CMK (cell line): ENCODE measurements at regions not wholly inside any gene's neighbourhood (a gene's known extent, or its start where the extent isn't known, plus 50 kb on each side); places are given as distances from the start of the nearest gene placed in this dataset.
"Not testable (repeated sequence)": the region's sequence is repeated elsewhere in the genome, so short reads cannot be mapped to it uniquely, and the experiment has no call there.

Source experiments
- DNase-seq: peaks from one replicate; pipeline ENCODE4 v3.0.0-alpha.2; 2010; ENCODE audit warnings: low read depth

DNA sequence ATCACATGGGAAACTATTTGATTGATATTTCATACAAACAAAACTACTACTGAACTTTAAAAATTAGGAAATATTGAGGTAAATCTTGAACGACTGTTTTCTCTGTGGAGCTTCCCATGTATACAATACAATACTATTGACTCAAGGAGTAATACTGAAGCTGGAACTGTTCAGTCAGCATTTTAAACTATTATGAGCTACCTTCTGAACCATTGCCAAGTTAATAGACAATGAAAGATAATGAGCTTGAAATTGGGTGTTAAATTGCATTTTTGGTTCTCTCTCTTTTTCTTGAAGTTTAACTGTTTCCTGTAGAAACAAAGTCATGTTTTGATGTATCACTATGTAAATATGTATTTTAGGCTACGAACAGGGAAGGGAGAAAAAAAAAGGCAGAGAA lies 569.2 kb downstream of the ZEB2 start:
- DNase-seq: no peak

DNA sequence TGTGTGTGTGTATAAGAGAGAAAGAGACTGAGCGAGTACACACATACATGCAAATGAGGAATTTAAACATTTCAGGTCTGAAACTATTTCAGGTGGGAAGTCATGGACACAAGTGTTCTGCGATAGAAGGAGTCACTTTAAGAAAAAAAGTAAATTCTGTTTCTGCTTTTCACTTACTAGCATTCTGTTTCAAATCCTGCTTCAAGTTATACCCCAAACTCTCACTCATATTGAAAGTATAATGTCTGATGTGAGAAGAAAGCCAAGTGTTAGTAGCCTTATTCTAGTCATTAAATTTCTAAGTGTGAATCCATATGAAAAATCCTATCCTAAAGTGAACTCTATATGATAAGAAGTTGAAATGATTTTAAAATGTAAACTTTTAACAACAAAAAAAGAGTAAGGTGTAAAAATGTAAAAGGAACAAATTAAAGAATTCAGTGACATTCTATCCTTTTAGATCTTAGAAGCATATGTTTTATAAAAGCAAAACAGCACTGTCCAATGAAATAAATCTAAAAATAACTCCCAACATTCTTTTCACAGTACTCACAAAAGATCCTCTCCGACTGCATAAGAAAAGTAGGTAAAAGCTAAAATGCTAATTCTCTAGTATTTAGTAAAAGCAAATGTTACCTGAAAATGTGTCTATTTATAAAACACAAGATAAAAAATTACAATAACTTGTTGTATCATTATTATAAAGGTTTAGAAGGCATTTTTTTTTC lies 570.6 kb downstream of the ZEB2 start:
- no peak for DNase-seq

DNA sequence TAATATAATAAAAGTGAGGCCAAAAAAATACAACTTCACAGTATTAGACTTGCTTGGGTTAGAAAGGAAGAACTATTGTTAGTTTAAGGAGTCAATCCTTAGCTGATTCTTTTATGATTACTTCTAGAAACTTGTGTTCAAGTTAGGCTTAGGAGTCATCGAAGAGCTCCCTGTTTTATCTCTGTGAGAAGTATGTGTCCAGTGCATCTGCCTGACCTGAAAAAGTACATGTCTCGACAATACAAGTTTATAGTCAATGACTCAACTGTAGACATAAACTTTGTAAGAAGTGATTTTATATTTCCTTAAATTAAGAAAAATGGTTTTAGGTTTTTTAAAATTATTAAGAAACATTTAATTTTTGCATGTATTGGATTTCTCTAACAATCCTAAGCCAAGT lies 571.2 kb downstream of the ZEB2 start:
- no peak for DNase-seq

DNA sequence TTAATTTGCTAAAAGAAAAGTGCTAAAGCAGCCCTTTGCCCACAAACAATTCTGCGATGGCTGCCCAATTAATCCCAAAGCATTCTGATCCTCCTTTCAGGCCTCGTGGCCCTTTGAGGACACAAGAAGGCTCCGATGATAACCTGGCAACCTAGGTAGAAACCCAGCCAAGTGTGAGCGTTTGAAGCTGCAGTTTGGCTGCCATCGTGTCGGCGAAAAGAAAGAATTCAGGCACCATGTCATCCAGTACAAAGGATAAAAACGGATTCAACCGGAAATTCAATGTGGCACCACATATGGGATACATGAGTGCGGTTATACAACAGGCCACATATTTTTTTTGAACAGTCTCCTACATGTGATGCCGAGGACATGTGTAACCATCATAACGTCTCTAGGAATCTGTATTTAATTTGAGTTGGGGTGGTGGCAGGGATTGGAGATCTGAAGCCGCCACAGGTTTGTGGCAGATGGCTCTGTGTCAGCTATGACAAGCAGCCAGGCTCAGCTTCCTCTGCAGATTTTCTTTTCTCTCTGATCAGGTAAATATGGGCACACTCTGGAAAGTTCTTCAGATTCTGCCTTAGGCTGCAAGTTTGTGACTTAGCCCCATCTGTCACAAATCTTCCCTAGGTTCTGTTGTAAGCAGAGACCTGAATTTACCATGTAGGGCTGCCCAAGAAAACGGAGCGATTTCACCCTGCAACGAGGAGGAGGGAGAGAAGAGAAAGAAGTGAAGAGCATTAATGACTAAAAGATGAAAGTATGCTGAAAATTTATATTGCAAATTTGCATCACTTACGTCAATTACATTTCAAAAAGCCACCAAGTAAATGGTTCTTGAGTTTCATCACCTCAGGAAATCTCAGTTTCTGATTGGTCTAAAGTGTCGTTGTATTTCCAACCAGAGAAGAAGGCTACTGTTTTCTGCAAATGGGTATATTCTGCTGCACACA lies 573.2 kb downstream of the ZEB2 start:
- no peak for DNase-seq

DNA sequence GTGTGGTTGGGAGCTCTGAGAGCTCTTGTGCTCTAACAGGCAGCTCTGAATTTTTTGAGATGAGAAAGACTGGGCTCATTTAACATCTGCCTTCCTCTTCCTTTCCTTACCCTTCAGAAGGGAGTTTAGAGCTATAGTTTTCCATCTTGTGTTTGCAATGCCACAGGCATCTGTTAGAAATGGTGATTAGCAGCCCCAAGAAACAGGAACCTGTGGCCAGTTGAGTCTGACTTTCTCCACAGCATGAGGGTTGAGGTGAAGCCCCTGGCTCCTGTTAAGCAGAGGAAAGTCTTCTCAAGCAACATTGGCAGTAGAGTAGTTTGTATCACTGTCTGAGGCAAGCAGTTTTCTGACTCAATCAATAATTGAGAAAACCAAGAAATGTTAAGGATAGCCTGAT lies 577.4 kb downstream of the ZEB2 start:
- DNase-seq: no peak

DNA sequence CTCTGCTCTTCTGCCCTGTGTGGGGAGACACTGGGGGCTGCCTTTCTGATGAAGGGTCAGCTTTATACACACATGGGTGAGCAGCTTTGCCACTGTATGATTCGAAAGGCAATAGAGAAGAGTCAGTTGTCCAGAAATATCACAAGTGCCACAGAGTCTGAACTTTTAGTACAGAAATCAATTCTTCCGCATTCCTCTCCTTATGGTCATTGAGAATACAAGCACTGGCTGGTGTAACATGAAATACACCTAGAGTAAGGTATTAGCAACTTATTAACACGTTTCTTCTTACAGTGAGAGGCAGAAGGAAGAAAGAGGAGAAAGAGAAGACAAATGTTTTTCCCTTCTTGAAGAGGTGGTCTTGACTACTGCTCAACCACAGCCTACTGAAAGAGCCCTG lies 579.2 kb downstream of the ZEB2 start:
- DNase-seq: no peak

DNA sequence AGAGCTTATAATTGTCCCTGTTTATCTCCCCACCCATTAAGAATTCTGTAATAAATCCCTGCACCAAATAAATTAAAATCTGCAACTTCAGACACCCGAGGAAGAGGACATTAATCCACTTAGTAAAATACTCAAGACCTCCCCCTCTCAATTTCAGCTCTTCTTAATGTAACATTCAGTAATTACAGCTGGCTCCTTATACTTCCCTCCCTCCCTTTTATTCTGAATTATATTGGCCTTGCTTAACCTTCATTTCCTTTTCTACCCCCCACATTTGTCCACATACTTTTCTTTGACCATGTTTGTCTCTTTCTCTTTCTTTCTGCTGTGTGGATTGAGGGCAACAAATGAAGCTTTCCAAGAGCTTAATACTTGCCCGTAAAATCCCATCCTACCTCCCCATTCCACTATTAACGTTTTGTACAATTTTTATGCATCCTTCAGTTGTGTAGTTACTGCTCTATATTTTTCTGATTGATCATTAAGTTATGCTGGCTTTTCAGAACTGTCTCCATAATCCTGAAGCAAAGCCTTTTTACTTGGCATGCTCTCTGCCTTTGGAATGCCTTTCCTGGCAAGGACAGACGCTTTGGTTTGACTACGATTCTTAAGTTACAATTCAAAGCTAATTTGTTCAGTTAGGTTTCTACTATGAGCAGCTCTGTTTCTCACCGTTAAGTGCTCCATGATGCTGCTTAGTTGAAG lies 580.1 kb downstream of the ZEB2 start:
- no peak for DNase-seq

DNA sequence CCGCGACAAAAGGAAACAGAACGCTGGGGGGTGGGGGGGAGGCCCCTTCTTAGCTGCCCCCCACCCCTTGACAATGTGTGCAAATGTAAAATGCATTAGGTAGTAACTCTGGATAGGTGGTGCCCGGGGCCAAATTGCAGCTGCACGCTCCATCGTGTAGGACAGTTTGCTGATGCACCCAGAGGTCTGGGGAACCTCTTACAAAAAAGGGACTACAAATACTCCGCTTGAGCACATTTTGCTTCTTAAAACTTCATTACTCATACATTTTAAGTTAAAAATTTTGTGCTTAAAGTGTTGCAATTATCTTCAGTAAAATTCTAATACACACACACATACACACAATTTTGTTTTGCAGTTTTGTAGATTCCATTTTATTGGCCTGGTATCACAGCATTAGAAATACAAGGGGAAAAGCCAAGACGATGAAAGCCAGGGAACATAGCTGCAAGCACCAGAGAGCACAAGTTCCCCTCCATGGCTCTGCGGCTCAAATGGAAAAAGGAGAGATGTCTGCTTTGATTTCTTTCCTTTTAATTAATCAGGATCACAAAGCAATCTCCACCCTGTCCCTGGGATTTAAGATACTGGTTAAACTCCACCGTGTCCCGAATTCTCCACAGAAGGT lies 582.1 kb downstream of the ZEB2 start:
- no peak for DNase-seq

DNA sequence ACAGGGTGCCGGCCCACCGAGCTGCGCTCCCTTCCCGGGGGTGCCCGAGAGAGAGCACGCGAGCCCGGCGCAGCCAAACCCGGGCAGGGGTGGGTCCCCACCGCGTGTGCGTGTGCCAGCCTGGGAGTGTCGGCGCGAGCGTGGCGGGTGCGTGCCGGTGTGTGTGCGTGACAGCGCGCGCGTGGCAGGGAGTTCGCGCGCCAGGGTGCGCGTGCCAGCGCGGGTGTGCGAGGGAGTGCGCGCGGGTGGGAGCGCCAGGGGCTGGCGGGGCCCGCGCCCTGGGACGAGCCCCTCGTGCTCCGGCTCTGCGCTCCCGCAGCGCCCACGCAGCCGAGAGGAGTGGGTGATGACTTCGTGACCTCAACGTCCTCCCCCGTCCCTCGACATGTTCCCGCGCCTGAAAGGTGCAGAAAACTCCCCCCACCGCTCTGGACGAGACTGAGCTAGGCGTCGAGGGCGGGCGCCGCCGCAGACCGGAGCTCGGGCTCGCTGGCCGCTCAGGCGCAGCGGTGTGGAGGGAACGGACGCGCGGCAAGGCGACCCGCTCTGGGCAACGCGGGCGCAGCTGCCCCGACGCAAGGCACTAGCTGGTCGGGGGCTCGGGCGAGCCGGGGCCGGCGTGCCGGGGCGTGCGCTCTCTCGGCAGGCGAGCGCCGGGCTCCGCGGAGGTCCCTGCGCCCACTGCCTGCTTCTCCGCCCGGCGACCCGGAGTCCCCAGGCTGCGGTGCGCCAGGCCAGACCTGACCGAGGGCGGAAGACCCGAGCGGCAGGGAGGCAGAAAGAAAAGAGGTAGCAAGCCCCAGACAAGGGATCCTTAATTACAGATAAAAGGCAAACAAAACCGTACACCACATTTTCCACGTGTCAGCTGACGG lies 582.8 kb downstream of the ZEB2 start:
- no peak for DNase-seq

DNA sequence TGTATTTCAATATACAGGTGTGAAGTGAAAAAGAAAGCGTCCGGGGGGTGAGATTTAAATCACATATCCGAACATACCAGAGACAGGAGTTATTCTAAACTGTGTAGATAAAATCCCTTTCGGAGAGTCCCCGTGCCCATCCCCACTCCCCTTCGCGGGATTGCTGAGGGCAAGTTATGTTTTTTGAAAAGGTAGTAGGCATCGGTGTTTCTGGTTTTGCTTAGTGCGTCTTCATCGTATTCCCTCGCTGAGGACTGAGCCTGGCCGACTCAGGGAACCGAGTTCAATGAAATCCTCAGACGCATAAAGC lies 583.4 kb downstream of the ZEB2 start:
- no peak for DNase-seq

DNA sequence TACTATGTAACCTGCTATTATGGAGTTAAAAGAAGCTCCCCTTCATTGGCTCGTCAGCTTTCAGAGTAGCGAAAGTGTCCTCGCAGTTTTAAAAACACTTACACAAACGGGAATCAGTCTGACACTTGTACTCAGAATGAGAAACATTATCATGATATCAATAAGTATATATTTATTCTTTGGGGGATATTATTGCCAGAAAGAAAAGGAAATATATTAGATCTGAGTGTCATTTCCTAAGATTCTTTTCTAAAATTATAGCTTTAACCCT lies 584.5 kb downstream of the ZEB2 start:
- no peak for DNase-seq

DNA sequence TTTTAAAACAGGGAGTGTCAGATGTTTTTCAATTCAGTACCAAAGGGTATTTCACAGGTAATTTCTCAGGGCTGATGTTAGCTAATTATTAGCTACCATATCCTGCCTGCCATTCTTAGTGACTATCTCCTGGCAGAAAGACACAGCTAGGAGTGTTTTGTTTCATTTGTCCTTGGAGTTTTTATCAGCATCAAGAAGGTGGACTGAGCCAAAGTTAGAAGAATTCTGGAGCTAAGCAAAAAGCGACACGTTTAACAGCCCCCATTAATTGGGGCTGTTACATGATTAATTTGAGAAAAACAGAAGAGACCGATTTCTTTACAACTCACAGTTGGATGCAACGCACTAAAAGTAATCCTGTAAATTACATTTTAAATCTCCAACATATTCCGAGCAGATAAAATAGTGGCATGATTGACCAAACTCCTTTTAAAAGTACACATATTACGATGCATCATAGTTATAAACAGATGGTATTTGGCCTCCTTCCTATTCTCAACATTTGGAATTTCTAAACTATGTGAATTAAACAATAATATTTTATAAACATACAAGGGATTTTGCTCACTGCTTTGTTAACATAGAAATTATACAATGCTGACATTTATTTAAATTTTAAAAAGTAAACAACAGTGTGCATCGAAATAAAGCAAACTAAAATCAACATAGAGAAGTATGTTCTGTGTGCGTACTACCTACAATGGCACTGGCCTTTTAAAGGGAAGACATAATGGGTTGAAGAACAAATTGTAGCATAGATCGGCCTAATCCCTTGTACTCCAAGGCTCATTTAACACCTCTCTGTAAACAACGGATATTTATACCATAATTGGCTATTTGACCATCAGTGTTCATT lies 585.1 kb downstream of the ZEB2 start:
- DNase-seq: no peak

DNA sequence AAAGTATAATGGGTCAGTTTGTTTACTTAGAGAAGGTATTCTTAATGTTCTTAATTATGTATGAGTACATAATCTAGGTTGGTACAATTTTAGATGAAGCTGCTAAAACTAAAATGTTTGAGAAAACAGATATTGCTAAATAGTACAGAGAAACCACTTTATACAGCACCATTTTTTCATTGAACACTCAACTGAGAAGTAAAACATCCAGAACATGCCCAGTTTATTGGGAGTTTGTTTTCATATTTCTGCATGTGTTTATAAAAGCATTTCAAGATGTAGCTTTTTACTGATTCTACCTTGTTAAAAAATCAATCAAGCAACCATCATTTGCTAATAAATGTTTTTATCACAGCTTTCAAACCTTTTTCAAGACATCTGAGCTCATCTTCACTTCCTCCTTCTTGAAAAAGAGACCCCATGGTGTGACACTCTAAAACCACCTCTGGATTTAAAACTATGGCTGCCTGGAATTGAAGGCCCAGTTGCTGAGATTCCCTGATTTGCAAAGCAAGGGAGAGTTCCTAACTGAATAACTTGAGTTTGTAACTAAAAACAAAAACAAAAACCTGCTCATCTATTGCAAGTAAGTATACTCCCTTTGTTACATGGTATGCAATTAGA lies 585.9 kb downstream of the ZEB2 start:
- no peak for DNase-seq

DNA sequence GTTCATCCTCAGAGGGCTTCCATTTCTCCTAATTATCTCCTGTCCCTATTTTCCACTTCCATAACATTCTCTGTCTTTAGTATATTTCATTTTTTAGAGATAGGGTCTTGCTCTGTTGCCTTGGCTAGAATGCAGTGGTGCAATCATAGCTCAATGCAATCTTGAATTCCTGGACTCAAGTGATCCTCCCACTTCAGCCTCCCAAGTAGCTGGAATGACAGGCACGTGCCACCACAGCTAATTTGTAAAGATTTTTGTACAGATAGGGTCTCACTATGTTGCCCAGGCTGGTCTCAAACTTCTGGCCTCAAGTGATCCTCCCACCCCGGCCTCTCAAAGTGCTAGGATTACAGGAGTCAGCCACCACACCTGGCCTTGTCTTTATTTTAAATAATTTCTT lies 589.0 kb downstream of the ZEB2 start:
- no peak for DNase-seq

DNA sequence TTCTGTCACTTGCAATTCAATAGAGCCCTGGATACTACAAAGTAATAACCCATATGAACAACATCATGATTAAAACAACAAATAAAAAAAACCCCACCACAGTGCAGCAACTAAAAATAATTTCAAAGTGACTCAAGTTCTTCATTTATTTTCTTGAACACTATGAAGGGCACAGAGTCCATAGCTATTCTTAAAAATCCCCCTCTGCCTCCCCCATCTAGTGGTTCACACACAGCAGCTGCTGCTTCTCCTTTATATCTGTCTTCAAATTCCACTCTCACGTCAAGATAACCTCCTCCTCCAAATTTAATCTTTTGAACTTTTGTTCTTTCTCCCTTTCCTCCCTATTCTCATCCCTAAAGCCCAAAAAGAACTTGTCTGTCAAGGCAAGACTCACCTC lies 591.3 kb downstream of the ZEB2 start:
- no peak for DNase-seq

DNA sequence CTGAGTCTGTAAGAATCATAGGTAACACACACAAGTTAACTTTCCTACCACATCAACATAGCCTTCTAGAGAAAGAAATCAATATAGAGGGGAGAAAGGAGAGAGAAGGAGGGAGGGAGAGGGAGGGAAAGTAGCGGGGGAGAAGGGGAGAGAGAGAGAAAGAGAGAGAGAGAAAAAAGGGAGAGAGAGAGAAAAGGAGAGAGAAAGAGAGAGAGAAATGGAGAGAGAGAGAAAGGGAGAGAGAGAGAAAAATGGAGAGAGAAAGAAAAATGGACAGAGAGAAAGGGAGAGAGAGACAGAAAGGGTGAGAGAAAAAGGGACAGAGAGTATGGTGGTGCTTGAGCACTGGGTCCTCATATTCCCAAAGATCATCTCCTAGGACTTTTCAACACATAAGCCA lies 591.7 kb downstream of the ZEB2 start:
- DNase-seq: no peak

DNA sequence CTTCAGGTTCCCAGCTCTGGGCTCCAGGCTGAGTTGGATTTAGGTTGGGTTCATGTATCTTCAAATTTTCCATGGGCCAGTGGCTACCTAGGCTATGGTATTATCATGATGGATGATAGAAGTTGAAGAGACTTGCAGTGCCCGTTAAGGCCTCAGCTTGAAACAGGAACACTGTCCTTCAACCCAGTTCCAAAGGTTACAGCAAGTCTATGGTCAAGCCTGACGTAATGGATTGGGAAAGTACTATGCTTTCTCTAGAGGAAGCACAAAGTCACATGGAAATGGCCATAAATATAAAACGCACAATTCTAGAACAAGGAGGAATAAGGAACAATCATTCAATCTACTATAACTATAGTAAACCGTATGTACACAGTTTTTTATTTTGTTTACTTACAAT lies 593.2 kb downstream of the ZEB2 start:
- DNase-seq: no peak

DNA sequence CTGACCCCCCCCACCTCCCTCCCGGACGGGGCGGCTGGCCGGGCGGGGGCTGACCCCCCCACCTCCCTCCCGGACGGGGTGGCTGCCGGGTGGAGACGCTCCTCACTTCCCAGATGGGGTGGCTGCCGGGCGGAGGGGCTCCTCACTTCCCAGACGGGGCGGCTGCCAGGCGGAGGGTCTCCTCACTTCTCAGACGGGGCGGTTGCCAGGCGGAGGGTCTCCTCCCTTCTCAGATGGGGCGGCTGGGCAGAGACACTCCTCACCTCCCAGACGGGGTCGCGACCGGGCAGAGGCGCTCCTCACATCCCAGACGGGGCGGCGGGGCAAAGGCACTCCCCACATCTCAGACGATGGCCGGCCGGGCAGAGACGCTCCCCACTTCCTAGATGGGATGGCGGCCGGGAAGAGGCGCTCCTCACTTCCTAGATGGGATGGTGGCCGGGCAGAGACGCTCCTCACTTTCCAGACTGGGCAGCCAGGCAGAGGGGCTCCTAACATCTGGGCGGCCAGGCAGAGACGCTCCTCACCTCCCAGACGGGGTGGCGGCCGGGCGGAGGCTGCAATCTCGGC lies 597.6 kb downstream of the ZEB2 start:
- DNase-seq: not testable (repeated sequence)

DNA sequence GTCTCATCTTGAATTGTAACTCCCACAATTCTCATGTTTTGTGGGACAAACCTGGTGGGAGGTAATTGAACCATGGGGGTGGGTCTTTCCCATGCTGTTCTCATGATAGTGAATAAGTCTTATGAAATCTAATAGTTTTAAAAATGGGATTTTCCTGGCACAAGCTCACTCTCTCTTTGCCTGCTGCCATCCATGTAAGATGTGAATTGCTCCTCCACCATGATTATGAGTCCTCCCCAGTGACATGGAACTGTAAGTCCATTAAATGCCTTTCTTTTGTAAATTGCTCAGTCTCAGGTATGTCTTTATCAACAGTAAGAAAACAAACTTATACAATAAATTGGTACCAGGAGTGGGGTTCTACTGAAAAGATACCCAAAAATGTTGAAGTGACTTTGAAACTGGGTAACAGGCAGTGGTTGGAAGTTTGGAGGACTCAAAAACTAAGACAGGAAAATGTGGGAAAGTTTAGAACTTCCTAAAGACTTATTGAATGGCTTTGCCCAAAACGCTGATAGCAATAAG lies 601.4 kb downstream of the ZEB2 start:
- DNase-seq: no peak

DNA sequence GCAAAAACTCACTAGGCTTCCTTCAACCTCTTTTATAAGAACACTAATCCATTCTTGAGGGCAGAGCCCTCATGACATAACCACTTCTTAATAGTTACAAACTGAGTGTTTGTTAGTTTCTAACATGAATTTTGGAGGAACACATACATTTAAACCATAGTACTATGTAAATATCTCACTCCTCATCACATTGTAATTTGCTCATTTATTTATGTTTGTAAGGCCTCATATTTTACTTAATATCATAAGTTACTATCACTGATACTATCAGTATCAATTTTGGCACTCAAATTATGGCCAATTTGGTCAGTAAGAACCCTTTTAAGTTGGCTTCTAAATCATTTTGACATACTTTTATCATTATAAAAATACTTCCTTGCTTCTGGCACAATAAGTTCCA lies 603.1 kb downstream of the ZEB2 start:
- DNase-seq: no peak
